PC-3 (cell line): ENCODE measurements at regions not wholly inside any gene's neighbourhood (a gene's known extent, or its start where the extent isn't known, plus 50 kb on each side); places are given as distances from the start of the nearest gene placed in this dataset.
A peak's percentile ranks its signal among the peaks of the same experiment; 100 is the strongest.

ENCODE experiments used
- ATAC-seq: fragments of 200-7000 bp; cut with Tn5 transposase; 2 replicates; pipeline ENCODE4 v1.9.1; 2020; ENCODE audit warnings: mild to moderate bottlenecking, moderate library complexity
- BruUV-seq: library from RNA; stranded (reverse); fragments of 400-500 nt; replicated peaks from 2 replicates; lab custom pipeline; 2021; lab: Mats Ljungman, UMichigan
- CTCF ChIA-PET: fragments of 300-600 bp; sonication (Branson Sonifier 250); formaldehyde crosslinking; loops from one replicate; lab custom pipeline; 2022; ENCODE audit warnings: antibody characterized with exemption; lab: Charles Lee
- POLR2A ChIA-PET: fragments of 300-600 bp; sonication (Branson Sonifier 250); formaldehyde crosslinking; loops from one replicate; lab custom pipeline; 2022; ENCODE audit warnings: antibody characterized with exemption; ENCODE audit not compliant: unreplicated experiment; lab: Charles Lee
- DNase-seq: peaks from one replicate; pipeline ENCODE4 v3.0.0-alpha.2; 2015
- H2AFZ ChIP-seq: fragments of 300-600 bp; sonication (generic); 2 replicates; pipeline ENCODE4 v1.6.0; 2016; ENCODE audit warnings: antibody characterized with exemption, low read length
- H3F3A ChIP-seq: fragments of 300-600 bp; sonication (generic); one replicate; pipeline ENCODE4 v1.6.0; 2017; ENCODE audit warnings: antibody characterized with exemption, low read length, control low read depth, mild to moderate bottlenecking; ENCODE audit not compliant: unreplicated experiment
- H3K27ac ChIP-seq: fragments of 300-600 bp; sonication (generic); 2 replicates; pipeline ENCODE4 v1.5.1; 2016; ENCODE audit warnings: mild to moderate bottlenecking, low read length
- H3K27me3 ChIP-seq: fragments of 300-600 bp; sonication (generic); 2 replicates; pipeline ENCODE4 v1.6.1; 2016; ENCODE audit warnings: low read length, mixed read lengths
- H3K36me3 ChIP-seq: fragments of 300-600 bp; sonication (generic); 2 replicates; pipeline ENCODE4 v1.6.1; 2016; ENCODE audit warnings: low read depth, mixed run types, low read length, mixed read lengths
- H3K4me1 ChIP-seq: fragments of 300-600 bp; sonication (generic); 2 replicates; pipeline ENCODE4 v1.5.1; 2016; ENCODE audit warnings: low read length; ENCODE audit not compliant: insufficient read depth
- H3K4me2 ChIP-seq: fragments of 300-600 bp; sonication (generic); 2 replicates; pipeline ENCODE4 v1.6.0; 2016; ENCODE audit warnings: low read length
- H3K4me3 ChIP-seq: fragments of 300-600 bp; sonication (generic); 2 replicates; pipeline ENCODE4 v1.5.1; 2016; ENCODE audit warnings: mild to moderate bottlenecking, low read length, mixed read lengths
- H3K79me2 ChIP-seq: fragments of 300-600 bp; sonication (generic); 2 replicates; pipeline ENCODE4 v1.6.1; 2017; ENCODE audit warnings: low read length, mixed read lengths
- H3K9ac ChIP-seq: fragments of 300-600 bp; sonication (generic); 2 replicates; pipeline ENCODE4 v1.6.0; 2016; ENCODE audit warnings: mild to moderate bottlenecking, low read length
- H3K9me2 ChIP-seq: fragments of 300-600 bp; sonication (generic); replicated peaks from 2 replicates; pipeline ENCODE4 v1.6.1; 2016; ENCODE audit warnings: mixed run types, low read length, mixed read lengths
- H3K9me3 ChIP-seq: fragments of 300-600 bp; sonication (generic); 2 replicates; pipeline ENCODE4 v1.6.1; 2016; ENCODE audit warnings: low read length, mixed read lengths
- H4K20me1 ChIP-seq: fragments of 300-600 bp; sonication (generic); 2 replicates; pipeline ENCODE4 v1.6.1; 2016; ENCODE audit warnings: low read length, mixed read lengths
- EZH2 ChIP-seq: fragments of 300-600 bp; sonication (generic); IDR thresholded peaks from one replicate; pipeline ENCODE4 v1.6.1; 2017; ENCODE audit warnings: antibody characterized with exemption, mild to moderate bottlenecking, low read length; ENCODE audit not compliant: unreplicated experiment
- EZH2phosphoT487 ChIP-seq: fragments of 300-600 bp; sonication (generic); IDR thresholded peaks from 2 replicates; pipeline ENCODE4 v1.6.1; 2018; ENCODE audit warnings: mild to moderate bottlenecking, antibody characterized with exemption, low read length, borderline replicate concordance
- intact Hi-C: fragments of 100-400 bp; cut with micrococcal nuclease; formaldehyde crosslinking; loops from 2 replicates; pipeline ENCODE4 v1.9.0; 2023
- TF ChIP-seq, protein P1 (sequence below): fragments of 300-600 bp; sonication (generic); conservative IDR thresholded peaks from 2 replicates; pipeline ENCODE4 v1.5.1; 2017; ENCODE audit warnings: antibody characterized with exemption, low read depth, mild to moderate bottlenecking, low read length

GRCh38 chr20:22836877-22837276 lies 198.2 kb upstream of the SSTR4 start:
- H3K36me3 ChIP-seq = no peaks in the 10 kb centered on the region
- H3K4me1 ChIP-seq = peaks cover 15% of the 10 kb centered on the region
- no peaks in the 10 kb centered on the region for H3K9me2 ChIP-seq
- no peaks in the 10 kb centered on the region for H3K9me3 ChIP-seq
- TF ChIP-seq, protein P1, sequence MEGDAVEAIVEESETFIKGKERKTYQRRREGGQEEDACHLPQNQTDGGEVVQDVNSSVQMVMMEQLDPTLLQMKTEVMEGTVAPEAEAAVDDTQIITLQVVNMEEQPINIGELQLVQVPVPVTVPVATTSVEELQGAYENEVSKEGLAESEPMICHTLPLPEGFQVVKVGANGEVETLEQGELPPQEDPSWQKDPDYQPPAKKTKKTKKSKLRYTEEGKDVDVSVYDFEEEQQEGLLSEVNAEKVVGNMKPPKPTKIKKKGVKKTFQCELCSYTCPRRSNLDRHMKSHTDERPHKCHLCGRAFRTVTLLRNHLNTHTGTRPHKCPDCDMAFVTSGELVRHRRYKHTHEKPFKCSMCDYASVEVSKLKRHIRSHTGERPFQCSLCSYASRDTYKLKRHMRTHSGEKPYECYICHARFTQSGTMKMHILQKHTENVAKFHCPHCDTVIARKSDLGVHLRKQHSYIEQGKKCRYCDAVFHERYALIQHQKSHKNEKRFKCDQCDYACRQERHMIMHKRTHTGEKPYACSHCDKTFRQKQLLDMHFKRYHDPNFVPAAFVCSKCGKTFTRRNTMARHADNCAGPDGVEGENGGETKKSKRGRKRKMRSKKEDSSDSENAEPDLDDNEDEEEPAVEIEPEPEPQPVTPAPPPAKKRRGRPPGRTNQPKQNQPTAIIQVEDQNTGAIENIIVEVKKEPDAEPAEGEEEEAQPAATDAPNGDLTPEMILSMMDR = no peak
- TF ChIP-seq EZH2phosphoT487 (no peak), EZH2 (no peak)
- H4K20me1 ChIP-seq = no peaks in the 10 kb centered on the region
- no peak overlapping the region for H3K4me3 ChIP-seq
- H3K27me3 ChIP-seq = no peaks in the 10 kb centered on the region
- ChIA-PET POLR2A (no interaction called here), CTCF (no interaction called here)
- no peak overlapping the region for H3K4me2 ChIP-seq
- no peak overlapping the region for H3K27ac ChIP-seq
- no peaks in the 10 kb centered on the region for H3F3A ChIP-seq
- 0 out of 2 replicates have a peak overlapping the region, but pooled peaks have one; percentile 31 for H2AFZ ChIP-seq
- no TSS peak for BruUV-seq
- DNase-seq (peak; percentile 21), ATAC-seq (no peak)
- intact Hi-C loops = no loop called here
- no peak overlapping the region for H3K9ac ChIP-seq
- H3K79me2 ChIP-seq = no peaks in the 10 kb centered on the region

GRCh38 chr20:22838001-22838400 lies 197.1 kb upstream of the SSTR4 start:
- CTCF ChIA-PET = no interaction called here
- H4K20me1 ChIP-seq = no peaks in the 10 kb centered on the region
- no peaks in the 10 kb centered on the region for H3K9me3 ChIP-seq
- no peaks in the 10 kb centered on the region for H3K9me2 ChIP-seq
- TF ChIP-seq EZH2 (no peak), EZH2phosphoT487 (no peak)
- TF ChIP-seq, protein P1 = no peak
- no peak for ATAC-seq
- no TSS peak for BruUV-seq
- DNase-seq = no peak
- H3K36me3 ChIP-seq = no peaks in the 10 kb centered on the region
- H3K4me2 ChIP-seq = no peak overlapping the region
- H3F3A ChIP-seq = no peaks in the 10 kb centered on the region
- POLR2A ChIA-PET = no interaction called here
- H3K9ac ChIP-seq = no peak overlapping the region
- H3K4me1 ChIP-seq = peaks cover 15% of the 10 kb centered on the region
- no peaks in the 10 kb centered on the region for H3K79me2 ChIP-seq
- intact Hi-C loops = no loop called here
- H3K4me3 ChIP-seq = no peak overlapping the region
- H3K27me3 ChIP-seq = no peaks in the 10 kb centered on the region
- no peak overlapping the region for H2AFZ ChIP-seq
- H3K27ac ChIP-seq = no peak overlapping the region

DNA sequence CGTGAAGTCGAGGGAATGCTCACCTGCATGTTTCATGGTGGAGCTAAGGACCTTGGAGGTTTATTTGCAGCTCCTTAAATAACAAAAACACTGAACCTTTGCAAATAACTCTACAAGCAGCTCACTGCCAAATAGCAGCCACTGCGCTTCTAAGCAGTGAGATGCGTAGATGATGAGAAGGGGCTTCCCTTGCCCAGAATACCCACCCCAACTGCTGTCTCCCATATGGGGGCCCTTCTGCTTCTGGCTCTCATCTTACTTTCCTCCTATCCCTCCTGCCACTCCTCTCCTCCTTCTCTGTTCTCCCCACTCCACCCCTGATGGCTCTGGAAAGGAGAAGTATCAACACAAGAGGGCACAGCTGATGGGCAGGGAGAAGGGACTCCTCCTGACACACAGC lies 193.3 kb upstream of the SSTR4 start:
- H3K4me3 ChIP-seq = no peak overlapping the region
- ATAC-seq (no peak), DNase-seq (no peak)
- no peak overlapping the region for H3K4me2 ChIP-seq
- H2AFZ ChIP-seq = no peak overlapping the region
- TF ChIP-seq EZH2 = no peak
- BruUV-seq = no TSS peak
- no peaks in the 10 kb centered on the region for H3K79me2 ChIP-seq
- no peaks in the 10 kb centered on the region for H3K9me3 ChIP-seq
- H3K36me3 ChIP-seq = no peaks in the 10 kb centered on the region
- POLR2A ChIA-PET = no interaction called here
- H3K27me3 ChIP-seq = no peaks in the 10 kb centered on the region
- H3K9me2 ChIP-seq = no peaks in the 10 kb centered on the region
- H3K4me1 ChIP-seq = peaks cover 3% of the 10 kb centered on the region
- CTCF ChIA-PET = no interaction called here
- H3K9ac ChIP-seq = no peak overlapping the region
- intact Hi-C loops = no loop called here
- H4K20me1 ChIP-seq = no peaks in the 10 kb centered on the region
- H3F3A ChIP-seq = no peaks in the 10 kb centered on the region
- H3K27ac ChIP-seq = no peak overlapping the region
